ENCODE measurements at regions not wholly inside any gene's neighbourhood (a gene's known extent, or its start where the extent isn't known, plus 50 kb on each side); places are given as distances from the start of the nearest gene placed in this dataset.
"Not testable (repeated sequence)": the region's sequence is repeated elsewhere in the genome, so short reads cannot be mapped to it uniquely, and the experiment has no call there.

DNA sequence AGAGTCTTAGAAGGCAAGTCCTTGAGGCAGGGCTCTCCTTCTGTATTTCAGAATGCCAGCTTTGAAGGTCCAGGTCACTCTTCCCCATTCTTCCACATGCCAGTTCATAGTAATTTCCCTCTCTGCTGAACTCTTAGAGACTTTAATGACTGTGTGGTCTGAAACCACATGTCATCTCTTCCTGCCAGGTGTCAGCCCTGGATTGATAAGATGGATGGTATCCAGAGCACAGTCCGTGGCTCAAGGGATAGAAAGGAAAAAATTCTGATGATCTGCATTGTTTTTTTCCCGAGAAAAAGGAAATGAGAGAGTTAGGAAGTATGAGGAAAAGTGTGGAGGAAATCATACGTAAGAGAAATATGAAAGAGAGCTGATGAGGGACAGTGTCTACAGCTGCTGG lies 250.9 kb downstream of the TPBG start:
- no peaks in the 10 kb centered on the region for H3K4me1 ChIP-seq
- no peak for TF ChIP-seq CTCF (IDR thresholded peaks at IDR 0.05; ENCODE audit: low read depth, low read length)
- H3K9me3 ChIP-seq, result no peaks in the 10 kb centered on the region
- no peaks in the 10 kb centered on the region for H3K27me3 ChIP-seq
- no peak overlapping the region for H3K4me3 ChIP-seq (ENCODE audit: low read depth, low read length)
- no peaks in the 10 kb centered on the region for H3K36me3 ChIP-seq
- DNase-seq, result no peak

- no peaks in the 10 kb centered on the region for H3K36me3 ChIP-seq
- DNase-seq, result no peak
- H3K9me3 ChIP-seq, result no peaks in the 10 kb centered on the region
- no peak overlapping the region for H3K4me3 ChIP-seq (ENCODE audit: low read depth, low read length)
- no peaks in the 10 kb centered on the region for H3K27me3 ChIP-seq
- no peak for TF ChIP-seq CTCF (IDR thresholded peaks at IDR 0.05; ENCODE audit: low read depth, low read length)
- no peaks in the 10 kb centered on the region for H3K4me1 ChIP-seq
Observed at GRCh38 chr6:82616386-82617028, 252.9 kb downstream of the TPBG start.

DNA sequence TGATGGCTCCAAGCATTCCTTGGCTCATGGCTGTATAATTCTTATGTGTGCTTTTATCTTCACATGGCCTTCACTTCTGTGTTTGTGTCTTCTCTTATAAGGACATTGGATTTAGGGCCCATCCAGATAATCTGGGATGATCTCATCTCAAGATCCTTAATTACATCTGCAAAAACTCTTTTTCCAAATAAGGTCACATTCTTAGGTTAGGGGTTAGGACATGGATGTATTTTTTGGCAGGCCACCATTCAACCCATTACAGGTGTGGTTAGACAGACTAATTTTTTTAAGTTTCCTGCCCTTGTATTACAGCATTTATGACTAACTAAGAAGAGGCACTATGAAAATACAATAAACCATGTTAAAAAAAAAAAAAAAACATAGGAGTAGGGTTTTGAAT lies 254.0 kb downstream of the TPBG start:
- Histone ChIP-seq H3K27me3 (no peaks in the 10 kb centered on the region), H3K36me3 (no peaks in the 10 kb centered on the region), H3K4me3 (ENCODE audit: low read depth, low read length) (no peak overlapping the region), H3K9me3 (no peaks in the 10 kb centered on the region), H3K4me1 (no peaks in the 10 kb centered on the region)
- no peak for TF ChIP-seq CTCF (IDR thresholded peaks at IDR 0.05; ENCODE audit: low read depth, low read length)
- DNase-seq, result no peak

GRCh38 chr6:82619573-82619972 lies 256.0 kb downstream of the TPBG start:
- no peak overlapping the region for H3K4me3 ChIP-seq (ENCODE audit: low read depth, low read length)
- H3K27me3 ChIP-seq, result no peaks in the 10 kb centered on the region
- H3K4me1 ChIP-seq, result no peaks in the 10 kb centered on the region
- no peaks in the 10 kb centered on the region for H3K36me3 ChIP-seq
- DNase-seq, result no peak
- TF ChIP-seq CTCF (IDR thresholded peaks at IDR 0.05; ENCODE audit: low read depth, low read length), result no peak
- no peaks in the 10 kb centered on the region for H3K9me3 ChIP-seq

DNA sequence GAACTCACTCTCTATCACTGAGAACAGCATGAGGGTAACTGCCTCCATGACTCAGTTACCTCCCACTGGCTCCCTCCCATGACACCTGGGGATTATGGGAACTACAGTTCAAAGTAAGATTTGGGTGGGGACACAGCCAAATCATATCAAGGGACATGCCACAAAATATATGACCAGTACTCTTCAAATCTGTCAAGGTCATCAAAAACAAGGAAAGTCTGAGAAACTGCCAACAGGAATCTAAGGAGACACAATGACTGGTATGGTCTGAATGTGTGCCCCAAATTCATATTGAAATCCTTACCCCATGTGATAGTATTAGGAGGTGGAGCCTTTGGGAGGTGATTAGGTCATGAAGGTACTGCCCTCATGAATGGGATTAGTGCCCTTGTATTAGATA lies 258.8 kb downstream of the TPBG start:
- Histone ChIP-seq H3K4me3 (ENCODE audit: low read depth, low read length) (no peak overlapping the region), H3K9me3 (no peaks in the 10 kb centered on the region), H3K4me1 (no peaks in the 10 kb centered on the region), H3K27me3 (no peaks in the 10 kb centered on the region), H3K36me3 (no peaks in the 10 kb centered on the region)
- no peak for DNase-seq
- no peak for TF ChIP-seq CTCF (IDR thresholded peaks at IDR 0.05; ENCODE audit: low read depth, low read length)

- no peak overlapping the region for H3K4me3 ChIP-seq (ENCODE audit: low read depth, low read length)
- H3K27me3 ChIP-seq, result no peaks in the 10 kb centered on the region
- H3K36me3 ChIP-seq, result no peaks in the 10 kb centered on the region
- H3K4me1 ChIP-seq, result no peaks in the 10 kb centered on the region
- DNase-seq, result no peak
- no peaks in the 10 kb centered on the region for H3K9me3 ChIP-seq
- TF ChIP-seq CTCF (IDR thresholded peaks at IDR 0.05; ENCODE audit: low read depth, low read length), result no peak
Observed at GRCh38 chr6:82624251-82624650, 260.6 kb downstream of the TPBG start.

DNA sequence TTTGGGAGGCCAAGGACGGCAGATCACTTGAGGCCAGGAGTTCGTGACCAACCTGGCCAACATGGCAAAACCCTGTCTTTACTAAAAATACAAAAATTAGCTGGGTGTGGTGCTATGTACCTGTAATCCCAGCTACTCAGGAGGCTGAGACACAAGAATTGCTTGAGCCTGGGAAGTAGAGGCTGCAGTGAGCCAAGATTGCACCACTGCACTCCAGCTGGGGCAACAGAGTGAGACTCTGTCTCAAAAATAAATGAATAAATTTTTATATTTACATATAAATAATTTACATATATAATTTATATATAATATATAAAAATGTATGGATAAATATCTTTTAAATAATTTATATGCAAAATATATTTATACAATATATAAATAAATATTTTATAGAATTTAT lies 263.3 kb downstream of the TPBG start:
- not testable (repeated sequence) for H3K4me1 ChIP-seq; H3K27me3 ChIP-seq; H3K4me3 ChIP-seq (ENCODE audit: low read depth, low read length); DNase-seq; H3K36me3 ChIP-seq; H3K9me3 ChIP-seq

All from BE2C (cell line).